Glutamatergic neuron (in vitro differentiated cells): ENCODE measurements at regions not wholly inside any gene's neighbourhood (a gene's known extent, or its start where the extent isn't known, plus 50 kb on each side); places are given as distances from the start of the nearest gene placed in this dataset.

Experiments
- DNase-seq: peaks from one replicate; pipeline ENCODE4 v3.0.0; 2022
- H3K27ac Mint-ChIP-seq: one replicate; pipeline ENCODE4 v1.8.0; 2020; ENCODE audit warnings: mild to moderate bottlenecking, mixed read lengths, inconsistent platforms; ENCODE audit not compliant: unreplicated experiment
- H3K27me3 Mint-ChIP-seq: one replicate; pipeline ENCODE4 v1.8.0; 2020; ENCODE audit warnings: mild to moderate bottlenecking, moderate library complexity, mixed read lengths, inconsistent platforms; ENCODE audit not compliant: unreplicated experiment
- H3K36me3 Mint-ChIP-seq: one replicate; pipeline ENCODE4 v1.8.0; 2020; ENCODE audit warnings: mild to moderate bottlenecking, mixed read lengths, inconsistent platforms; ENCODE audit not compliant: unreplicated experiment
- H3K4me1 Mint-ChIP-seq: one replicate; pipeline ENCODE4 v1.8.0; 2020; ENCODE audit warnings: mild to moderate bottlenecking, low read depth, mixed read lengths, inconsistent platforms; ENCODE audit not compliant: unreplicated experiment
- H3K4me3 Mint-ChIP-seq: one replicate; pipeline ENCODE4 v1.8.0; 2020; ENCODE audit warnings: mild to moderate bottlenecking, mixed read lengths, inconsistent platforms; ENCODE audit not compliant: unreplicated experiment
- H3K9me3 Mint-ChIP-seq: one replicate; pipeline ENCODE4 v1.8.0; 2020; ENCODE audit warnings: mild to moderate bottlenecking, moderate library complexity, mixed read lengths, inconsistent platforms; ENCODE audit not compliant: unreplicated experiment
- CTCF ChIP-seq: fragments of 200-600 bp; sonication (generic); IDR thresholded peaks from one replicate; pipeline ENCODE4 v1.5.0; 2021; ENCODE audit not compliant: partially characterized antibody, unreplicated experiment

DNA sequence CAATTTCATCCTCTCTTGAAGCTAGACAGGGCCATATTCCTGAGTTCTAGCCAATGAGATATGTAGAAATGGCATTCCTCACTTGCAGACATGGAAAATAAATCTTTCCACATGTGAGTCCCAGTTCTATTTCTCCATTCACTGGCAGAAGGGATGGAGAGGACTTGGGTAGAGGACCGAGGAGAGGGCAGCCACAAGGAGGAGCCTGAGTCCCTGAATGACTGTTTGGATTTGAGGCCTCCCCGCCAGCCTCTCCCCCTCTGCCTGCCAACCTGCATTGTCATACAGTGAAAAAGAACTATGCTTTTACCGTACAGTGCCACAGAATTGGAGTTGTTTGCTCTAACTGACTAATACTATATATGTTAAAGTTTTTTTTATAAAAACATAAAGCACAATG is 583.0 kb upstream of the WWC1 start:
- DNase-seq = no peak
- Mint-ChIP-seq H3K9me3 (no peaks in the 10 kb centered on the region), H3K36me3 (no peaks in the 10 kb centered on the region), H3K4me3 (no peak overlapping the region), H3K4me1 (no peaks in the 10 kb centered on the region), H3K27me3 (no peaks in the 10 kb centered on the region), H3K27ac (no peak overlapping the region)
- TF ChIP-seq CTCF = no peak

GRCh38 chr5:167709625-167710024 is 581.8 kb upstream of the WWC1 start:
- no peak overlapping the region for H3K4me3 Mint-ChIP-seq
- H3K27me3 Mint-ChIP-seq = no peaks in the 10 kb centered on the region
- H3K9me3 Mint-ChIP-seq = no peaks in the 10 kb centered on the region
- DNase-seq = no peak
- TF ChIP-seq CTCF = no peak
- no peaks in the 10 kb centered on the region for H3K4me1 Mint-ChIP-seq
- no peaks in the 10 kb centered on the region for H3K36me3 Mint-ChIP-seq
- H3K27ac Mint-ChIP-seq = no peak overlapping the region

DNA sequence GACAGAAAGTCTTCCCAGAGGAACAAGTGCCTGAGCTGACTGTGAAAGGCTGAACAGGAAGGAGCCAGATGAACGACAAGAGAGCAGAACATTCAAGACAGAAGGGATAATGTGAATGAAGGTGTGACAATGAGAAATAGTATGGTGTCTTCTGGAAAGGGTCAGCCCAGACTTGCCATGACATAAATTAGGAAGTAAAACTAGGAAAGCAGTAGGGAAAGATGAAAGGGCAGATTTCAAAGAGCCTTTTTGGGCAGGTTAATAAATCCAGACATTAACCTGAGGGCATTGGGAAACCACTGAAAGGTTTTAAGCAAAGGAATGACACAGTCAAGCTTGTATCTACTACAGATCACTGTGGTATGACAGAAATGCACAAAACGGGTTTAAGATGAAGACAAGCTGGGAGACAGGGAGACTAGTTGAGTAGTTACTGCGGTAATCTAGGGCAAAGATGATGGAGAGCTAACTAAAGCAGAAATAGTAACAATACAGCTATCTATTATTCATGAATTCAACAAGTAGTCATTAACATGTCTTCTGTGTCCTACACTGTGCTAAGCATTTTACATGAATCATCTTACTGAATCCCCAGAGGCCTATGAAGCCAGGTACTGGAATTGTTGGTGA is 580.9 kb upstream of the WWC1 start:
- DNase-seq = no peak
- H3K4me1 Mint-ChIP-seq = no peaks in the 10 kb centered on the region
- H3K9me3 Mint-ChIP-seq = no peaks in the 10 kb centered on the region
- no peaks in the 10 kb centered on the region for H3K27me3 Mint-ChIP-seq
- no peak overlapping the region for H3K4me3 Mint-ChIP-seq
- no peaks in the 10 kb centered on the region for H3K36me3 Mint-ChIP-seq
- no peak overlapping the region for H3K27ac Mint-ChIP-seq
- TF ChIP-seq CTCF = no peak

GRCh38 chr5:167712986-167713585 is 578.4 kb upstream of the WWC1 start:
- Mint-ChIP-seq H3K9me3 (no peaks in the 10 kb centered on the region), H3K27me3 (no peaks in the 10 kb centered on the region), H3K4me1 (no peaks in the 10 kb centered on the region), H3K36me3 (no peaks in the 10 kb centered on the region), H3K4me3 (no peak overlapping the region), H3K27ac (no peak overlapping the region)
- TF ChIP-seq CTCF = no peak
- DNase-seq = no peak

- H3K36me3 Mint-ChIP-seq = no peaks in the 10 kb centered on the region
- H3K27me3 Mint-ChIP-seq = no peaks in the 10 kb centered on the region
- H3K9me3 Mint-ChIP-seq = no peaks in the 10 kb centered on the region
- H3K4me1 Mint-ChIP-seq = no peaks in the 10 kb centered on the region
- H3K4me3 Mint-ChIP-seq = no peak overlapping the region
- H3K27ac Mint-ChIP-seq = no peak overlapping the region
- TF ChIP-seq CTCF = no peak
- no peak for DNase-seq
Measured at GRCh38 chr5:167713896-167714295, 577.5 kb upstream of the WWC1 start.
